B cell (primary cell): ENCODE measurements at regions not wholly inside any gene's neighbourhood (a gene's known extent, or its start where the extent isn't known, plus 50 kb on each side); places are given as distances from the start of the nearest gene placed in this dataset.

Experiments used
- ATAC-seq: fragments of 200-7000 bp; cut with Tn5 transposase; one replicate; pipeline ENCODE4 v1.10.0; 2021; ENCODE audit warnings: low read depth, mild to moderate bottlenecking, moderate number of reproducible peaks, moderate library complexity
- CTCF ChIA-PET: fragments of 350-600 bp; sonication (Branson Sonifier 250); formaldehyde crosslinking; loops from one replicate; lab custom pipeline; 2021; ENCODE audit warnings: antibody characterized with exemption, inconsistent platforms; lab: Charles Lee
- POLR2A ChIA-PET: fragments of 350-600 bp; sonication (Branson Sonifier 250); formaldehyde crosslinking; loops from one replicate; lab custom pipeline; 2021; ENCODE audit warnings: antibody characterized with exemption; lab: Charles Lee
- DNase-seq: peaks from one replicate; pipeline ENCODE4 v3.0.0; 2013
- H2AFZ ChIP-seq: 2 replicates; pipeline ENCODE4 v1.6.1; 2012; ENCODE audit warnings: mild to moderate bottlenecking, low read depth, low read length; ENCODE audit not compliant: insufficient read depth, poor library complexity, severe bottlenecking
- H3K27ac ChIP-seq, 2 donors: 1 replicate in 1 of 2; 2 replicates in 1 of 2; pipeline ENCODE4 v1.5.1; 2012 to 2013; ENCODE audit warnings: low read length in 2 of 2, mild to moderate bottlenecking in 2 of 2, moderate library complexity in 1 of 2
- H3K27me3 ChIP-seq, 4 experiments: fragments of 200-600 bp in 1 of 4; sonication (generic) in 1 of 4; replicated peaks in 1 of 4; 1 replicate in 2 of 4; 2 replicates in 2 of 4; pipeline versions ENCODE4 v1.6.1 to v1.7.0; 2013 to 2016; ENCODE audit warnings: low read length in 3 of 4, mild to moderate bottlenecking in 2 of 4, mixed read lengths in 1 of 4, moderate library complexity in 1 of 4; ENCODE audit not compliant: insufficient read depth in 4 of 4, control insufficient read depth in 3 of 4; ENCODE audit errors: control extremely low read depth in 1 of 4
- H3K36me3 ChIP-seq, 2 experiments: replicated peaks in 1 of 2; 1 replicate in 1 of 2; 2 replicates in 1 of 2; pipeline versions ENCODE4 v1.6.1 to v1.7.1; 2013; ENCODE audit warnings: low read length in 1 of 2; ENCODE audit not compliant: insufficient read depth in 2 of 2, control insufficient read depth in 1 of 2; ENCODE audit errors: control extremely low read depth in 1 of 2, extremely low read depth in 1 of 2
- H3K4me1 ChIP-seq, 2 donors: fragments of 200-600 bp in 1 of 2; sonication (generic) in 1 of 2; 1 replicate in 1 of 2; 2 replicates in 1 of 2; pipeline versions ENCODE4 v1.5.1 to v1.6.1; 2013 to 2017; ENCODE audit warnings: low read length in 2 of 2; ENCODE audit not compliant: control insufficient read depth in 2 of 2, insufficient read depth in 2 of 2
- H3K4me2 ChIP-seq: replicated peaks from 2 replicates; pipeline ENCODE3; 2012; ENCODE audit warnings: mild to moderate bottlenecking, low read depth, low read length; ENCODE audit not compliant: poor library complexity, severe bottlenecking
- H3K4me3 ChIP-seq, 5 experiments: fragments of 200-600 bp in 1 of 5; sonication (generic) in 1 of 5; 1 replicate in 3 of 5; 2 replicates in 2 of 5; pipeline versions ENCODE4 v1.5.1 to v1.7.0; 2011 to 2016; ENCODE audit warnings: low read length in 4 of 5, mild to moderate bottlenecking in 4 of 5, low read depth in 2 of 5, control low read depth in 1 of 5, moderate library complexity in 1 of 5; ENCODE audit not compliant: insufficient read depth in 1 of 5; ENCODE audit errors: control extremely low read depth in 1 of 5, extremely low read depth in 1 of 5
- H3K79me2 ChIP-seq: fragments of 200-600 bp; sonication (generic); one replicate; pipeline ENCODE4 v1.6.0; 2016; ENCODE audit warnings: low read length; ENCODE audit not compliant: control insufficient read depth, insufficient read depth
- H3K9ac ChIP-seq: fragments of 200-600 bp; sonication (generic); 2 replicates; pipeline ENCODE4 v1.6.1; 2017; ENCODE audit warnings: mild to moderate bottlenecking, low read length, moderate library complexity
- H3K9me3 ChIP-seq, 3 donors: one replicate each; pipeline versions ENCODE4 v1.6.1 to v1.7.1; 2013; ENCODE audit warnings: low read length in 2 of 3; ENCODE audit not compliant: control insufficient read depth in 2 of 3, insufficient read depth in 1 of 3; ENCODE audit errors: control extremely low read depth in 1 of 3
- H4K20me1 ChIP-seq: 2 replicates; pipeline ENCODE4 v1.6.0; 2012; ENCODE audit warnings: mild to moderate bottlenecking, low read length; ENCODE audit not compliant: insufficient read depth, control insufficient read depth, poor library complexity, severe bottlenecking
- H3K27ac Mint-ChIP-seq: one replicate; pipeline ENCODE4 v1.8.0; 2021; ENCODE audit warnings: mixed read lengths
- H3K27me3 Mint-ChIP-seq: one replicate; pipeline ENCODE4 v1.8.0; 2021; ENCODE audit warnings: mixed read lengths
- H3K4me1 Mint-ChIP-seq: one replicate; pipeline ENCODE4 v1.8.0; 2021; ENCODE audit warnings: mixed read lengths
- H3K4me3 Mint-ChIP-seq: one replicate; pipeline ENCODE4 v1.8.0; 2021; ENCODE audit warnings: mixed read lengths
- H3K9me3 Mint-ChIP-seq: one replicate; pipeline ENCODE4 v1.8.0; 2022; ENCODE audit warnings: mixed read lengths; ENCODE audit not compliant: insufficient read depth
- EZH2 ChIP-seq: IDR thresholded peaks from 2 replicates; pipeline ENCODE4 v1.6.1; 2012; ENCODE audit warnings: borderline replicate concordance, low read depth, mild to moderate bottlenecking, moderate library complexity, low read length; ENCODE audit not compliant: insufficient read depth, poor library complexity, severe bottlenecking
- WGBS: methylation state at CpG from one replicate; pipeline ENCODE4 v1.1.5; 2013; ENCODE audit warnings: missing lambda C conversion rate; ENCODE audit not compliant: insufficient coverage; 5-methylcytosine and 5-hydroxymethylcytosine counted together
- intact Hi-C: fragments of 100-400 bp; cut with micrococcal nuclease; formaldehyde crosslinking; loops from one replicate; pipeline ENCODE4 v1.10.0; 2022
- TF ChIP-seq, protein P1 (sequence below): fragments of 200-600 bp; IDR thresholded peaks from one replicate; pipeline ENCODE4 v1.8.0; 2022; ENCODE audit warnings: antibody characterized with exemption, mild to moderate bottlenecking

- ATAC-seq (no peak), DNase-seq (no peak)
- no peak overlapping the region for H3K27ac Mint-ChIP-seq
- Histone ChIP-seq H3K4me3 (no peak overlapping the region), H3K79me2 (no peaks in the 10 kb centered on the region), H3K27me3 (no peaks in the 10 kb centered on the region), H3K9ac (no peak overlapping the region), H3K4me1 (no peaks in the 10 kb centered on the region), H3K4me2 (no peak overlapping the region), H2AFZ (no peak overlapping the region), H4K20me1 (no peaks in the 10 kb centered on the region), H3K27ac (no peak overlapping the region), H3K36me3 (no peaks in the 10 kb centered on the region), H3K9me3 (no peaks in the 10 kb centered on the region)
- H3K9me3 Mint-ChIP-seq, result no peaks in the 10 kb centered on the region
- intact Hi-C loops, result no loop called here
- H3K4me3 Mint-ChIP-seq, result no peak overlapping the region
- H3K4me1 Mint-ChIP-seq, result peaks cover 3% of the 10 kb centered on the region
- peaks cover 7% of the 10 kb centered on the region for H3K27me3 Mint-ChIP-seq
- ChIA-PET POLR2A (no interaction called here), CTCF (no interaction called here)
- TF ChIP-seq, protein P1, sequence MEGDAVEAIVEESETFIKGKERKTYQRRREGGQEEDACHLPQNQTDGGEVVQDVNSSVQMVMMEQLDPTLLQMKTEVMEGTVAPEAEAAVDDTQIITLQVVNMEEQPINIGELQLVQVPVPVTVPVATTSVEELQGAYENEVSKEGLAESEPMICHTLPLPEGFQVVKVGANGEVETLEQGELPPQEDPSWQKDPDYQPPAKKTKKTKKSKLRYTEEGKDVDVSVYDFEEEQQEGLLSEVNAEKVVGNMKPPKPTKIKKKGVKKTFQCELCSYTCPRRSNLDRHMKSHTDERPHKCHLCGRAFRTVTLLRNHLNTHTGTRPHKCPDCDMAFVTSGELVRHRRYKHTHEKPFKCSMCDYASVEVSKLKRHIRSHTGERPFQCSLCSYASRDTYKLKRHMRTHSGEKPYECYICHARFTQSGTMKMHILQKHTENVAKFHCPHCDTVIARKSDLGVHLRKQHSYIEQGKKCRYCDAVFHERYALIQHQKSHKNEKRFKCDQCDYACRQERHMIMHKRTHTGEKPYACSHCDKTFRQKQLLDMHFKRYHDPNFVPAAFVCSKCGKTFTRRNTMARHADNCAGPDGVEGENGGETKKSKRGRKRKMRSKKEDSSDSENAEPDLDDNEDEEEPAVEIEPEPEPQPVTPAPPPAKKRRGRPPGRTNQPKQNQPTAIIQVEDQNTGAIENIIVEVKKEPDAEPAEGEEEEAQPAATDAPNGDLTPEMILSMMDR, result no peak
- no peak for TF ChIP-seq EZH2
- 100% methylated on average over 2 of the region's 2 CpGs for WGBS
Observed at GRCh38 chr1:232473324-232473723, 156.6 kb downstream of the SIPA1L2 start.

- H3K27ac ChIP-seq, result no peak overlapping the region
- no peaks in the 10 kb centered on the region for H4K20me1 ChIP-seq
- ChIA-PET CTCF (no interaction called here), POLR2A (no interaction called here)
- intact Hi-C loops, result loop anchor here (1.0 kb wide), 1 partner anchor 32 kb away; no protein-coding TSS in a partner anchor
- peaks cover 3% of the 10 kb centered on the region for H3K4me1 Mint-ChIP-seq
- no peaks in the 10 kb centered on the region for H3K27me3 ChIP-seq
- H3K36me3 ChIP-seq, result no peaks in the 10 kb centered on the region
- no peak overlapping the region for H3K27ac Mint-ChIP-seq
- no peaks in the 10 kb centered on the region for H3K79me2 ChIP-seq
- H3K4me2 ChIP-seq, result no peak overlapping the region
- DNase-seq, result no peak
- no peak overlapping the region for H3K9ac ChIP-seq
- H3K4me3 Mint-ChIP-seq, result no peak overlapping the region
- TF ChIP-seq, protein P1, result no peak
- no peak for TF ChIP-seq EZH2
- no peaks in the 10 kb centered on the region for H3K9me3 Mint-ChIP-seq
- H3K27me3 Mint-ChIP-seq, result peaks cover 7% of the 10 kb centered on the region
- 100% methylated on average over 1 of the region's 3 CpGs for WGBS
- no peak for ATAC-seq
- H2AFZ ChIP-seq, result no peak overlapping the region
- H3K9me3 ChIP-seq, result no peaks in the 10 kb centered on the region
- no peak overlapping the region for H3K4me3 ChIP-seq
- no peaks in the 10 kb centered on the region for H3K4me1 ChIP-seq
Observed at GRCh38 chr1:232472485-232473041, 157.4 kb downstream of the SIPA1L2 start.
